NB4 (cell line): ENCODE measurements at regions not wholly inside any gene's neighbourhood (a gene's known extent, or its start where the extent isn't known, plus 50 kb on each side); places are given as distances from the start of the nearest gene placed in this dataset.

Source experiments
- MYC ChIP-seq: IDR thresholded peaks from 2 replicates; pipeline ENCODE4 v1.6.1; 2011; ENCODE audit warnings: low read depth, low read length
- POLR2A ChIP-seq: IDR thresholded peaks from 2 replicates; pipeline ENCODE4 v1.6.1; 2011; ENCODE audit warnings: mild to moderate bottlenecking; ENCODE audit not compliant: insufficient read length; ENCODE audit errors: extremely low read depth
- TF ChIP-seq, protein P1 (sequence below): IDR thresholded peaks from one replicate; pipeline ENCODE4 v1.5.1; 2012; ENCODE audit warnings: low read depth, low read length
- TF ChIP-seq, protein P2 (sequence below): IDR thresholded peaks from 2 replicates; pipeline ENCODE4 v1.6.1; 2011; ENCODE audit warnings: low read depth, low read length

DNA sequence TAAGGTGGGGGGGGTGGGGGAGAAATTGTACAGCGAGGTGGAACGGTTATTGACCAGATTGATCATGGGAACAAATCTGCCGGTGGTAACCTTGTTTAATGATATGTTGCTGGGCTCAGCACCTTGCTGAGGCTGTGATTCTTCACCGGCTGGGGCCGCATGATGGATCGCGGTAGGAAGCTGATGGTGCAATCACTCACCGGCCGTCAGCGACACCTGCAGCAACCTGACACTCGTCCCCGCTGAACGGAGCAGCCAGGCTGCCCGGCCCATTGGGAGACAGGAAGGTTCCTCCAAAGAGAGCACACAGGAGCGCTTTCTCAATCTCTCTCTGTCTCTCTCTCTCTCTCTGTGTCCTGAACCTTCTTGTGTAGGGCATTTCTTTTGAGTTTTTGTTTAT, 128.5 kb upstream of the RRP15 start:
- TF ChIP-seq, protein P1, sequence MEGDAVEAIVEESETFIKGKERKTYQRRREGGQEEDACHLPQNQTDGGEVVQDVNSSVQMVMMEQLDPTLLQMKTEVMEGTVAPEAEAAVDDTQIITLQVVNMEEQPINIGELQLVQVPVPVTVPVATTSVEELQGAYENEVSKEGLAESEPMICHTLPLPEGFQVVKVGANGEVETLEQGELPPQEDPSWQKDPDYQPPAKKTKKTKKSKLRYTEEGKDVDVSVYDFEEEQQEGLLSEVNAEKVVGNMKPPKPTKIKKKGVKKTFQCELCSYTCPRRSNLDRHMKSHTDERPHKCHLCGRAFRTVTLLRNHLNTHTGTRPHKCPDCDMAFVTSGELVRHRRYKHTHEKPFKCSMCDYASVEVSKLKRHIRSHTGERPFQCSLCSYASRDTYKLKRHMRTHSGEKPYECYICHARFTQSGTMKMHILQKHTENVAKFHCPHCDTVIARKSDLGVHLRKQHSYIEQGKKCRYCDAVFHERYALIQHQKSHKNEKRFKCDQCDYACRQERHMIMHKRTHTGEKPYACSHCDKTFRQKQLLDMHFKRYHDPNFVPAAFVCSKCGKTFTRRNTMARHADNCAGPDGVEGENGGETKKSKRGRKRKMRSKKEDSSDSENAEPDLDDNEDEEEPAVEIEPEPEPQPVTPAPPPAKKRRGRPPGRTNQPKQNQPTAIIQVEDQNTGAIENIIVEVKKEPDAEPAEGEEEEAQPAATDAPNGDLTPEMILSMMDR = no peak
- no peak for TF ChIP-seq POLR2A
- TF ChIP-seq, protein P2, sequence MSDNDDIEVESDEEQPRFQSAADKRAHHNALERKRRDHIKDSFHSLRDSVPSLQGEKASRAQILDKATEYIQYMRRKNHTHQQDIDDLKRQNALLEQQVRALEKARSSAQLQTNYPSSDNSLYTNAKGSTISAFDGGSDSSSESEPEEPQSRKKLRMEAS = no peak
- TF ChIP-seq MYC = no peak
